ENCODE measurements at regions not wholly inside any gene's neighbourhood (a gene's known extent, or its start where the extent isn't known, plus 50 kb on each side); places are given as distances from the start of the nearest gene placed in this dataset.

DNA sequence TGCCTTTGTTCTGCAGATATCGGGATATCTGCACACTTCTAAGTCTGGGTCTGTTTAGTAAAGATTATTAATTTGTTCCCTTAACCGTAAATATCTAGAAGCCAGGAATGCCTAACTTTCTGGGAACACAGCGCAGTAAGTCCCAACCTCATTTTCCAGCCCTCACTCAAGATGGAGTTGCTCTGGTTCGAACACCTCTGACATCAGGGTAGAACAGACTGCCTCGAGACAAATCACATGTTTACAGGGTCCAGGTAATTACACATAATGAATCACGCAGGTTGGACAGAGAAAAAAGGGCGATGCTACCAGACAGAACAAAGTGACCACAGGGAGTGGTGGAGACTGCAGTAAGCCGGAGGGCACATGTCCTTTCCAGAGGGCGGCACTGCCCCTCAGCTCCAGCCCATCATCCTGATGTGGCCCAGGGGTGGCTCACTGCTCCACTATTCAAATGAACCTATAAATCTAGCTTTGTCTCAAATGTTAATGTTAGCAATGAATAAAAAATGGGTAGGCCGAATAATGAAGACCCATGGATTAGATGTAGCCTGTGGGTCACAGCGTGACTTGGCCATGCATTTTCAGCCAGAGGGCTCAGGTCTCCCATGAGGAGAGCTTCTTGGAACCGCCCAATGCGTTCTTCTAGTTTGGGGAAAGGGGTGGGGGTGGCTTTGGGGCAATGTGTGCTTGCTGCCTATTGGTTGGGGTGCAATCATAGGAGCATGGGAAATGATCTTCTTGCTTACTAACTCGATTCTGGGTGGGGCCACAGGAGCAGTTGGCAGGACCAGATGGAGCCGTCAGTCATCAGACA lies 159.0 kb upstream of the SFSWAP start:
- TF ChIP-seq, protein P1, sequence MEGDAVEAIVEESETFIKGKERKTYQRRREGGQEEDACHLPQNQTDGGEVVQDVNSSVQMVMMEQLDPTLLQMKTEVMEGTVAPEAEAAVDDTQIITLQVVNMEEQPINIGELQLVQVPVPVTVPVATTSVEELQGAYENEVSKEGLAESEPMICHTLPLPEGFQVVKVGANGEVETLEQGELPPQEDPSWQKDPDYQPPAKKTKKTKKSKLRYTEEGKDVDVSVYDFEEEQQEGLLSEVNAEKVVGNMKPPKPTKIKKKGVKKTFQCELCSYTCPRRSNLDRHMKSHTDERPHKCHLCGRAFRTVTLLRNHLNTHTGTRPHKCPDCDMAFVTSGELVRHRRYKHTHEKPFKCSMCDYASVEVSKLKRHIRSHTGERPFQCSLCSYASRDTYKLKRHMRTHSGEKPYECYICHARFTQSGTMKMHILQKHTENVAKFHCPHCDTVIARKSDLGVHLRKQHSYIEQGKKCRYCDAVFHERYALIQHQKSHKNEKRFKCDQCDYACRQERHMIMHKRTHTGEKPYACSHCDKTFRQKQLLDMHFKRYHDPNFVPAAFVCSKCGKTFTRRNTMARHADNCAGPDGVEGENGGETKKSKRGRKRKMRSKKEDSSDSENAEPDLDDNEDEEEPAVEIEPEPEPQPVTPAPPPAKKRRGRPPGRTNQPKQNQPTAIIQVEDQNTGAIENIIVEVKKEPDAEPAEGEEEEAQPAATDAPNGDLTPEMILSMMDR (IDR thresholded peaks at IDR 0.05): no peak
- no peak for TF ChIP-seq POLR2A (IDR thresholded peaks at IDR 0.05)
